GM23248 (cell line): ENCODE measurements at regions not wholly inside any gene's neighbourhood (a gene's known extent, or its start where the extent isn't known, plus 50 kb on each side); places are given as distances from the start of the nearest gene placed in this dataset.
"Not testable (repeated sequence)": the region's sequence is repeated elsewhere in the genome, so short reads cannot be mapped to it uniquely, and the experiment has no call there.

Experiments
- DNase-seq: peaks from one replicate; pipeline ENCODE4 v3.0.0-alpha.2; 2015
- H2AFZ ChIP-seq: fragments of 200-600 bp; sonication (generic); 2 replicates; pipeline ENCODE4 v1.6.1; 2016; ENCODE audit warnings: antibody characterized with exemption
- H3F3A ChIP-seq: fragments of 200-600 bp; sonication (generic); 2 replicates; pipeline ENCODE4 v1.6.1; 2016; ENCODE audit warnings: mild to moderate bottlenecking, antibody characterized with exemption, mixed run types; ENCODE audit not compliant: insufficient read depth
- H3K27ac ChIP-seq: fragments of 200-600 bp; sonication (generic); 2 replicates; pipeline ENCODE4 v1.5.1; 2016; ENCODE audit warnings: mild to moderate bottlenecking
- H3K27me3 ChIP-seq: fragments of 200-600 bp; sonication (generic); replicated peaks from 2 replicates; pipeline ENCODE4 v1.6.1; 2016; ENCODE audit warnings: mild to moderate bottlenecking; ENCODE audit not compliant: insufficient read depth
- H3K36me3 ChIP-seq: fragments of 200-600 bp; sonication (generic); 2 replicates; pipeline ENCODE4 v1.6.1; 2016; ENCODE audit warnings: low read depth, mild to moderate bottlenecking
- H3K4me1 ChIP-seq: fragments of 200-600 bp; sonication (generic); 2 replicates; pipeline ENCODE4 v1.6.1; 2016; ENCODE audit warnings: mild to moderate bottlenecking; ENCODE audit not compliant: insufficient read depth
- H3K4me2 ChIP-seq: fragments of 200-600 bp; sonication (generic); one replicate; pipeline ENCODE4 v1.6.1; 2016; ENCODE audit warnings: mild to moderate bottlenecking; ENCODE audit not compliant: unreplicated experiment
- H3K4me3 ChIP-seq: fragments of 200-600 bp; sonication (generic); 2 replicates; pipeline ENCODE4 v1.5.1; 2016; ENCODE audit warnings: mild to moderate bottlenecking
- H3K79me2 ChIP-seq: fragments of 200-600 bp; sonication (generic); 2 replicates; pipeline ENCODE4 v1.6.1; 2016; ENCODE audit warnings: mild to moderate bottlenecking; ENCODE audit not compliant: insufficient read depth
- H3K9ac ChIP-seq: fragments of 200-600 bp; sonication (generic); 2 replicates; pipeline ENCODE4 v1.6.1; 2016; ENCODE audit warnings: mild to moderate bottlenecking
- H3K9me2 ChIP-seq: fragments of 200-600 bp; sonication (generic); 2 replicates; pipeline ENCODE4 v1.6.1; 2016; ENCODE audit warnings: mixed run types, mild to moderate bottlenecking, moderate library complexity; ENCODE audit not compliant: insufficient read depth
- H3K9me3 ChIP-seq: fragments of 200-600 bp; sonication (generic); one replicate; pipeline ENCODE4 v1.6.1; 2017; ENCODE audit warnings: low read depth
- H4K20me1 ChIP-seq: fragments of 200-600 bp; sonication (generic); 2 replicates; pipeline ENCODE4 v1.6.0; 2016; ENCODE audit not compliant: insufficient read depth
- EZH2 ChIP-seq: fragments of 200-600 bp; sonication (generic); IDR thresholded peaks from 2 replicates; pipeline ENCODE4 v1.6.1; 2018; ENCODE audit warnings: antibody characterized with exemption, mild to moderate bottlenecking; ENCODE audit not compliant: insufficient read depth, poor library complexity, severe bottlenecking
- EZH2phosphoT487 ChIP-seq: fragments of 200-600 bp; sonication (generic); IDR thresholded peaks from 2 replicates; pipeline ENCODE4 v1.6.1; 2018; ENCODE audit warnings: antibody characterized with exemption, moderate library complexity, mild to moderate bottlenecking, low read depth; ENCODE audit not compliant: insufficient read depth
- WGBS, 2 experiments: methylation state at CpG; one replicate each; pipeline ENCODE4 v1.1.6; 2015 to 2017; ENCODE audit warnings: low lambda C conversion rate in 2 of 2, low coverage in 1 of 2; ENCODE audit errors: missing lambda C conversion rate in 2 of 2; 5-methylcytosine and 5-hydroxymethylcytosine counted together
- in situ Hi-C: fragments of 300-500 bp; cut with MboI; formaldehyde crosslinking; loops from 2 replicates; pipeline ENCODE4 v1.15.0; 2020

DNA sequence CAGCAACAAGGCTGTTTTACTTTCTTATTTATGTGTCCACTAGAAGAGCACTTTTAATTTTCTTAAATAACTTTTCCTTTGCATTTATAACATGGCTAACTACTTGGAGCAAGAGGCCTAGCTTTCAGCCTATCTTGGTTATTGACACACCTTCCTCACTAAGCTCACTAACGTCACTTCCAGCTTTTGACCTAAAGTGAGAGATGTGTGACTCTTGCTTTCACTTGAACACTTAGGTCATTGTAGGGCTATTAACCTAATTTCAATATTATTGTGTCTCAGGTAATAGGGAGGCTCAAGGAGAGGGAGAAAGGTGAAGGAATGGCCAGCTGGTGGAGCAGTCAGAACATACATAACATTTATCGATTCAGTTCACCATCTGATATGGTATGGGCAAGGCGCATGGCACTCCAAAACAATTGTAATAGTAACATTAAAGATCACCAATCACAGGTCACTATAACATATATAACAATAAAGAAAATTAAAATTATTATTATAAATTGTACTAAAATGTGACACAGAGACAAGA is 95.0 kb upstream of the FAM20C start:
- DNase-seq: no peak
- Histone ChIP-seq H3K9me2 (no peaks in the 10 kb centered on the region), H2AFZ (no peak overlapping the region), H3K4me2 (no peak overlapping the region), H3K79me2 (no peaks in the 10 kb centered on the region), H3K4me3 (no peak overlapping the region), H3K9me3 (no peaks in the 10 kb centered on the region), H3K27ac (no peak overlapping the region), H3K27me3 (no peaks in the 10 kb centered on the region), H3K4me1 (peaks cover 42% of the 10 kb centered on the region), H3K36me3 (no peaks in the 10 kb centered on the region), H3F3A (peaks cover 34% of the 10 kb centered on the region), H3K9ac (no peak overlapping the region), H4K20me1 (no peaks in the 10 kb centered on the region)
- 83 to 87% methylated on average over 3 of the region's 3 CpGs for WGBS, 2 experiments
- in situ Hi-C loops: no loop called here
- TF ChIP-seq EZH2phosphoT487: no peak
- no peak for TF ChIP-seq EZH2

DNA sequence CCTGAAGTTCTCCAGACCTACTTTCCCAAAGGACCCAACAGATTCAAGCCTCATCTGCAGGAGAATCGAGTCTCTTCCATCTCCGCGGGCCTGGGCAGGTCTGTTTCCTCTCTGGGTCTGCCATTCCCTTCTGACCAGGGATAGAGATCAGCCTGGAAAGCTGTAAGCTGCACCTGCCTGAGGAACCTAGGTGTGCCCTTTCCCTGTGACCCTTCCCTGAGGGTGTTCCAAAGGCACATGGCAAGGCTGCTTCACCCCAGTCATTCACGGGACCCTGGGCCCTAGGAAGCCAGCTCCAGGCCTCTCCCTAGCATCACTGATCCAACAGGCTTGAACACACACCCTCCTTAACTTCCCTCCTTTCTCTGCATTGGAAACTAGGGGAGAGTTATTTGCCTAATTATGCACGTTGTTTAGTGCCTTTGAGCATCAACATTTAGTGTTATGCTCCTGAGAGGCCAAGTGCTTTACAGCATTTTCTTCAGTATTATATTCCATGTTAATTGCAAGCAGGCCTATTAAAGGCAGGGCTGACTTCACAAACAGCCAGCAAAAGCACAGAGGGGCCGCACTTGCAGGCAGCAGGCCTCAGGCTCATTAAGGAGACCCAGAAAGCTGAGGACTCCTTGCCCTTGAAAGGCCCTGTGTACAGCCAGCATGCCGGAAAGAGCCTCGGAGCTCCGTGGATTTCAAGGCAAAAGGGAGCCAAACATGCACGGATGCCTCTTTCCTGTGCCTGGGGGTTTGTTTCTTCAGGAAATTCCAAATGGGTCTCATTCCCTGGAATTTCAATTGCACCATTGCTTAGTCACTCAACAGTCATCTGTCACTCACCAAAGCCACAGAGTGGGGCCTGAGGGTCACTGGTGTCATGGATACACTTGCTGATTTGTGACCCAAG is 91.0 kb upstream of the FAM20C start:
- in situ Hi-C loops: no loop called here
- H3K27ac ChIP-seq: peak overlapping the region; percentile 44
- 44 to 45% methylated on average over 10 of the region's 10 CpGs for WGBS, 2 experiments
- H2AFZ ChIP-seq: peak overlapping the region; percentile 63
- H3F3A ChIP-seq: peaks cover 39% of the 10 kb centered on the region
- no peak overlapping the region for H3K9ac ChIP-seq
- no peaks in the 10 kb centered on the region for H3K27me3 ChIP-seq
- H3K4me3 ChIP-seq: no peak overlapping the region
- no peak for TF ChIP-seq EZH2phosphoT487
- TF ChIP-seq EZH2: no peak
- no peaks in the 10 kb centered on the region for H4K20me1 ChIP-seq
- peak; percentile 52 for DNase-seq
- no peaks in the 10 kb centered on the region for H3K79me2 ChIP-seq
- H3K4me1 ChIP-seq: peaks cover 27% of the 10 kb centered on the region
- H3K9me3 ChIP-seq: no peaks in the 10 kb centered on the region
- no peaks in the 10 kb centered on the region for H3K36me3 ChIP-seq
- peak overlapping the region; percentile 33 for H3K4me2 ChIP-seq
- H3K9me2 ChIP-seq: no peaks in the 10 kb centered on the region

DNA sequence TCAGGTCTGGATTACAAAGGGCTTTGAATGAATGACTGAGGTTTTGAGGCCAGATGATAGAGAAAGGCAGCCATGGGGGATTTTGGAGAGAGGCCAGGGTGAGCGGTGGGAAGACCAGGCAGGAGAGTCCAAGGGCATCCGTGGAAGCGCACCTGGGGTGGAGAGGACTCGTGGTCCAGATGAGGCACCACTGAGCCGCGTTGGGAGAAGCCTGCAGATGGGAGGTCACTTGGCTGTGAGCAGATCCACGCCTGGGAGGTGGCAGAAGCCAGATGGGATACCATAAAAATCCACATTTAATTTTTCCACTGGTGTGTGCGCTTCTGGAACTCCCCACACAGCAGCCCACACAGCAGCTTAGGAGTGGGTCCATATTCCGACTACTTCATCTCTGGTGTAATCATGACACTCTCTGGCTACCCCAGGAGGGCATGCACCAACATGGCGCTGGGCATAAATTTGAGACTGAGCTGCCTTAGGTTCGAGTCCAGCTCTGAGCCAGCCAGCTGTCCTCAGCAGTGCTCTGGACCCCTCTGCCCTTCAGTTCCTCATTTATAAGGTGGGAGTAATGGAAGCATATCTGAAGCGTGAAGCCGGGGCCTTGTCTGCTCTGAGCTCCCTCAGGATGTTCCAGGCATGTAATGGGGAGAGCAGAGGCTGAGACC is 90.2 kb upstream of the FAM20C start:
- no peak for TF ChIP-seq EZH2
- TF ChIP-seq EZH2phosphoT487: no peak
- Histone ChIP-seq H3K9me2 (no peaks in the 10 kb centered on the region), H3K4me2 (no peak overlapping the region), H2AFZ (peak overlapping the region; percentile 63), H4K20me1 (no peaks in the 10 kb centered on the region), H3K27ac (peak overlapping the region; percentile 44; the same call in 1 of the 2 replicates), H3K9ac (no peak overlapping the region), H3K9me3 (no peaks in the 10 kb centered on the region), H3K4me3 (no peak overlapping the region), H3K79me2 (no peaks in the 10 kb centered on the region), H3K36me3 (no peaks in the 10 kb centered on the region), H3F3A (peaks cover 39% of the 10 kb centered on the region), H3K27me3 (no peaks in the 10 kb centered on the region), H3K4me1 (peaks cover 27% of the 10 kb centered on the region)
- in situ Hi-C loops: no loop called here
- no peak for DNase-seq
- 76 to 77% methylated on average over 12 of the region's 13 CpGs for WGBS, 2 experiments

DNA sequence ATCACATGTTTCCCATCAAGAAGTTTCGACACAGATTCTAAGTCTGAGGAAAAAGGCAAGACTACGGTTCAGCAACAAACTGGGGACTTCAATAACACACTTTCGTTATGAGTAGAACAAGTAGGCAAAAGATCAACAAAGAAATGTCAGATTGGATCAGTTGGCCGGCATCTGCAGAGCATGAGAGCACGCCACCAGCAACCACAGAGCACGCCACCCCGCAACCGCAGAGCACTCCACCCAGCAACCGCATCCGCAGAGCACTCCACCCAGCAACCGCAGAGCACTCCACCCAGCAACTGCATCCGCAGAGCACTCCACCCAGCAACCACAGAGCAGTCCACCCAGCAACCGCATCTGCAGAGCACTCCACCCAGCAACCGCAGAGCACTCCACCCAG is 89.7 kb upstream of the FAM20C start:
- Histone ChIP-seq H3K79me2 (no peaks in the 10 kb centered on the region), H3K36me3 (no peaks in the 10 kb centered on the region), H4K20me1 (no peaks in the 10 kb centered on the region), H3F3A (peaks cover 39% of the 10 kb centered on the region), H3K27ac (0 out of 2 replicates have a peak overlapping the region, but pooled peaks have one; percentile 18), H3K9me2 (no peaks in the 10 kb centered on the region), H3K4me3 (no peak overlapping the region), H3K9me3 (no peaks in the 10 kb centered on the region), H3K4me2 (no peak overlapping the region), H3K9ac (no peak overlapping the region), H3K4me1 (peaks cover 27% of the 10 kb centered on the region), H3K27me3 (no peaks in the 10 kb centered on the region), H2AFZ (no peak overlapping the region)
- WGBS, 2 experiments: 39 to 44% methylated on average over 12 to 14 of the region's 14 CpGs
- DNase-seq: peak; percentile 39
- TF ChIP-seq EZH2phosphoT487: no peak
- no peak for TF ChIP-seq EZH2
- in situ Hi-C loops: no loop called here

DNA sequence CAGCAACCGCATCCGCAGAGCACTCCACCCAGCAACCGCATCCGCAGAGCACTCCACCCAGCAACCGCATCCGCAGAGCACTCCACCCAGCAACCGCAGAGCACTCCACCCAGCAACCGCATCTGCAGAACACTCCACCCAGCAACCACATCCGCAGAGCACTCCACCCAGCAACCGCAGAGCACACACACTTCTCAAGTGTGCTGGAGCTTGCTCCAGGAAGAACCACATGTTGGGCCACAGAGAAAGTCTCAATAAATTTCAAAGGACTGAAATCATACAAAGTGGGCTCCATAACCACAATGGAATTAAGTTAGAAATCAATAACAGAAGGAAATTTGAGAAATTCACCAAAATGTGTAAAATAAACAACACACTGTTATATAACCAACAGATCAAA is 88.4 kb upstream of the FAM20C start:
- in situ Hi-C loops: not testable (repeated sequence)

More for the DNA sequence above, 88.4 kb upstream of the FAM20C start:
- H2AFZ ChIP-seq, H4K20me1 ChIP-seq, H3K9me2 ChIP-seq, H3K4me3 ChIP-seq, H3K9me3 ChIP-seq, H3K27ac ChIP-seq, DNase-seq, H3K4me2 ChIP-seq, H3K27me3 ChIP-seq, H3K9ac ChIP-seq, H3K79me2 ChIP-seq, H3K36me3 ChIP-seq: not testable (repeated sequence)
- Histone ChIP-seq H3F3A (peaks cover 39% of the 10 kb centered on the region), H3K4me1 (peaks cover 27% of the 10 kb centered on the region)
- WGBS, 2 experiments: 49 to 52% methylated on average over 2 to 10 of the region's 10 CpGs
